CD14-positive monocyte (primary cell): ENCODE measurements at regions not wholly inside any gene's neighbourhood (a gene's known extent, or its start where the extent isn't known, plus 50 kb on each side); places are given as distances from the start of the nearest gene placed in this dataset.

ENCODE experiments used
- DNase-seq, 3 donors: peaks; one replicate each; pipeline ENCODE4 v3.0.0-alpha.2; 2011 to 2022
- H2AFZ ChIP-seq: 2 replicates; pipeline ENCODE4 v1.6.0; 2012; ENCODE audit warnings: mild to moderate bottlenecking, low read depth, low read length, inconsistent platforms; ENCODE audit not compliant: insufficient read depth, poor library complexity, severe bottlenecking
- H3K27ac ChIP-seq, 2 donors: 1 replicate in 1 of 2; 2 replicates in 1 of 2; pipeline ENCODE4 v1.5.1; 2012 to 2013; ENCODE audit warnings: low read length in 2 of 2, control low read depth in 1 of 2, inconsistent platforms in 1 of 2, low read depth in 1 of 2, mild to moderate bottlenecking in 1 of 2
- H3K27me3 ChIP-seq, 2 donors: one replicate each; pipeline versions ENCODE4 v1.6.0 to v1.6.1; 2011 to 2013; ENCODE audit warnings: low read length in 2 of 2; ENCODE audit not compliant: control insufficient read depth in 2 of 2, insufficient read depth in 2 of 2
- H3K36me3 ChIP-seq, 2 donors: replicated peaks in 1 of 2; 1 replicate in 1 of 2; 2 replicates in 1 of 2; pipeline versions ENCODE4 v1.5.1 to v1.6.1; 2012 to 2013; ENCODE audit warnings: low read length in 2 of 2, control low read depth in 1 of 2, inconsistent platforms in 1 of 2, mild to moderate bottlenecking in 1 of 2; ENCODE audit not compliant: insufficient read depth in 2 of 2, control insufficient read depth in 1 of 2
- H3K4me1 ChIP-seq, 2 donors: 1 replicate in 1 of 2; 2 replicates in 1 of 2; pipeline versions ENCODE4 v1.5.1 to v1.6.1; 2012 to 2013; ENCODE audit warnings: low read length in 2 of 2, control low read depth in 1 of 2, inconsistent platforms in 1 of 2, mild to moderate bottlenecking in 1 of 2, moderate library complexity in 1 of 2; ENCODE audit not compliant: insufficient read depth in 2 of 2, control insufficient read depth in 1 of 2
- H3K4me2 ChIP-seq: replicated peaks from 2 replicates; pipeline ENCODE3; 2012; ENCODE audit warnings: low read length, moderate library complexity, mild to moderate bottlenecking; ENCODE audit not compliant: poor library complexity, severe bottlenecking; ENCODE audit errors: extremely low read depth
- H3K4me3 ChIP-seq, 3 experiments: fragments of 200-600 bp in 1 of 3; sonication (generic) in 1 of 3; replicated peaks in 1 of 3; 1 replicate in 2 of 3; 2 replicates in 1 of 3; pipeline ENCODE4 v1.5.1; 2011 to 2013; ENCODE audit warnings: low read length in 3 of 3, mild to moderate bottlenecking in 3 of 3, control low read depth in 2 of 3, low read depth in 2 of 3, inconsistent platforms in 1 of 3, moderate library complexity in 1 of 3
- H3K79me2 ChIP-seq: 2 replicates; pipeline ENCODE4 v1.6.0; 2012; ENCODE audit warnings: mild to moderate bottlenecking, control low read depth, inconsistent platforms, low read length, moderate library complexity; ENCODE audit not compliant: insufficient read depth
- H3K9ac ChIP-seq: 2 replicates; pipeline ENCODE4 v1.6.0; 2017; ENCODE audit warnings: low read length, mild to moderate bottlenecking; ENCODE audit not compliant: insufficient read depth, poor library complexity, severe bottlenecking
- H3K9me3 ChIP-seq, 2 donors: replicated peaks in 1 of 2; 1 replicate in 1 of 2; 2 replicates in 1 of 2; pipeline versions ENCODE4 v1.5.1 to v1.6.1; 2012 to 2013; ENCODE audit warnings: low read length in 2 of 2, control low read depth in 1 of 2; ENCODE audit not compliant: control insufficient read depth in 1 of 2, insufficient read depth in 1 of 2
- H4K20me1 ChIP-seq: 2 replicates; pipeline ENCODE4 v1.6.0; 2012; ENCODE audit warnings: mild to moderate bottlenecking, low read length, control low read depth, moderate library complexity; ENCODE audit not compliant: insufficient read depth
- H3K27ac Mint-ChIP-seq, 7 donors: one replicate each; pipeline ENCODE4 v1.8.0; 2020; ENCODE audit warnings: mild to moderate bottlenecking in 7 of 7, mixed read lengths in 7 of 7, moderate library complexity in 6 of 7, inconsistent platforms in 2 of 7
- H3K27me3 Mint-ChIP-seq, 3 donors: one replicate each; pipeline ENCODE4 v1.8.0; 2021 to 2022; ENCODE audit warnings: low read depth in 3 of 3, mild to moderate bottlenecking in 3 of 3, mixed read lengths in 3 of 3, moderate library complexity in 3 of 3, inconsistent platforms in 1 of 3
- H3K36me3 Mint-ChIP-seq, 2 donors: one replicate each; pipeline ENCODE4 v1.8.0; 2020; ENCODE audit warnings: mixed read lengths in 2 of 2, inconsistent platforms in 1 of 2, mild to moderate bottlenecking in 1 of 2
- H3K4me1 Mint-ChIP-seq: one replicate; pipeline ENCODE4 v1.8.0; 2020; ENCODE audit warnings: mild to moderate bottlenecking, mixed read lengths
- H3K4me3 Mint-ChIP-seq, 2 donors: one replicate each; pipeline ENCODE4 v1.8.0; 2020; ENCODE audit warnings: mild to moderate bottlenecking in 2 of 2, mixed read lengths in 2 of 2, moderate library complexity in 1 of 2
- H3K9me3 Mint-ChIP-seq, 7 donors: one replicate each; pipeline ENCODE4 v1.8.0; 2020 to 2022; ENCODE audit warnings: mixed read lengths in 7 of 7, mild to moderate bottlenecking in 6 of 7, moderate library complexity in 6 of 7, inconsistent platforms in 2 of 7
- CTCF ChIP-seq: fragments of 200-600 bp; IDR thresholded peaks from one replicate; pipeline ENCODE4 v1.8.0; 2022; ENCODE audit warnings: antibody characterized with exemption, mild to moderate bottlenecking
- WGBS: methylation state at CpG from one replicate; pipeline ENCODE4 v1.1.5; 2013; ENCODE audit warnings: missing lambda C conversion rate; ENCODE audit not compliant: insufficient coverage; 5-methylcytosine and 5-hydroxymethylcytosine counted together
- intact Hi-C, 2 donors: fragments of 100-400 bp; cut with micrococcal nuclease; formaldehyde crosslinking; loops; one replicate each; pipeline versions ENCODE4 v1.15.0 to v1.15.1; 2023

- DNase-seq: no peak
- Histone ChIP-seq H3K27me3 (peaks cover 0 to 4% of the 10 kb centered on the region in 2 donors), H3K9me3 (peaks cover 20 to 22% of the 10 kb centered on the region in 2 donors), H3K4me3 (no peak overlapping the region), H3K4me1 (no peaks in the 10 kb centered on the region), H4K20me1 (no peaks in the 10 kb centered on the region), H3K79me2 (no peaks in the 10 kb centered on the region), H3K36me3 (no peaks in the 10 kb centered on the region), H3K4me2 (no peak overlapping the region), H3K27ac (no peak overlapping the region), H2AFZ (no peak overlapping the region), H3K9ac (no peak overlapping the region)
- H3K36me3 Mint-ChIP-seq: no peaks in the 10 kb centered on the region
- intact Hi-C loops: no loop called here
- no peak overlapping the region for H3K27ac Mint-ChIP-seq
- H3K4me3 Mint-ChIP-seq: no peak overlapping the region
- H3K27me3 Mint-ChIP-seq: peaks cover 9 to 20% (median 14%) of the 10 kb centered on the region in 3 donors
- WGBS: 98% methylated on average over 9 of the region's 13 CpGs
- no peaks in the 10 kb centered on the region for H3K4me1 Mint-ChIP-seq
- TF ChIP-seq CTCF: no peak
- peaks cover 17 to 30% (median 21%) of the 10 kb centered on the region in 7 donors for H3K9me3 Mint-ChIP-seq
These were observed 89.8 kb upstream of the SOX1 start for GRCh38 chr13:111977179-111977506.

- no peaks in the 10 kb centered on the region for H3K4me1 Mint-ChIP-seq
- H3K4me3 ChIP-seq: no peak overlapping the region
- H4K20me1 ChIP-seq: no peaks in the 10 kb centered on the region
- WGBS: 67% methylated on average over 4 of the region's 4 CpGs
- H3K9me3 Mint-ChIP-seq: peaks cover 17 to 26% (median 20%) of the 10 kb centered on the region in 7 donors
- no peaks in the 10 kb centered on the region for H3K36me3 Mint-ChIP-seq
- H3K27ac ChIP-seq: no peak overlapping the region
- H3K27me3 Mint-ChIP-seq: peaks cover 2 to 11% (median 3%) of the 10 kb centered on the region in 3 donors
- no peaks in the 10 kb centered on the region for H3K79me2 ChIP-seq
- TF ChIP-seq CTCF: no peak
- no peak overlapping the region for H3K4me2 ChIP-seq
- no peak for DNase-seq
- no peaks in the 10 kb centered on the region for H3K4me1 ChIP-seq
- peaks cover 20 to 21% of the 10 kb centered on the region in 2 donors for H3K9me3 ChIP-seq
- no peak overlapping the region for H2AFZ ChIP-seq
- intact Hi-C loops: no loop called here
- H3K27me3 ChIP-seq: no peaks in the 10 kb centered on the region
- no peak overlapping the region for H3K27ac Mint-ChIP-seq
- H3K36me3 ChIP-seq: no peaks in the 10 kb centered on the region
- no peak overlapping the region for H3K4me3 Mint-ChIP-seq
- H3K9ac ChIP-seq: no peak overlapping the region
These were observed 88.4 kb upstream of the SOX1 start for GRCh38 chr13:111978546-111978945.
